Endodermal cell (in vitro differentiated cells): ENCODE measurements at regions not wholly inside any gene's neighbourhood (a gene's known extent, or its start where the extent isn't known, plus 50 kb on each side); places are given as distances from the start of the nearest gene placed in this dataset.

Experiments used
- DNase-seq: peaks from one replicate; pipeline ENCODE4 v3.0.0-alpha.2; 2017
- H3K27ac ChIP-seq: 2 replicates; pipeline ENCODE4 v1.5.1; 2013; ENCODE audit warnings: mild to moderate bottlenecking, low read depth, low read length, moderate library complexity
- H3K27me3 ChIP-seq: 2 replicates; pipeline ENCODE4 v1.6.1; 2013; ENCODE audit warnings: mild to moderate bottlenecking, low read length, moderate library complexity; ENCODE audit not compliant: insufficient read depth, control insufficient read depth, poor library complexity, severe bottlenecking
- H3K36me3 ChIP-seq: 2 replicates; pipeline ENCODE4 v1.7.0; 2013; ENCODE audit warnings: mild to moderate bottlenecking, low read length, moderate library complexity; ENCODE audit not compliant: control insufficient read depth, insufficient read depth
- H3K4me1 ChIP-seq: one replicate; pipeline ENCODE4 v1.7.0; 2013; ENCODE audit warnings: low read length; ENCODE audit not compliant: control insufficient read depth, insufficient read depth
- H3K4me3 ChIP-seq: 2 replicates; pipeline ENCODE4 v1.5.1; 2013; ENCODE audit warnings: mild to moderate bottlenecking, low read length, moderate library complexity
- H3K9ac ChIP-seq: 2 replicates; pipeline ENCODE4 v1.6.1; 2013; ENCODE audit warnings: mild to moderate bottlenecking, low read length, moderate library complexity; ENCODE audit not compliant: poor library complexity, severe bottlenecking; ENCODE audit errors: extremely low read depth
- H3K9me3 ChIP-seq: 2 replicates; pipeline ENCODE4 v1.6.1; 2013; ENCODE audit warnings: mild to moderate bottlenecking, low read length, moderate library complexity; ENCODE audit not compliant: control insufficient read depth
- H3K27ac Mint-ChIP-seq: 2 replicates; pipeline ENCODE4 v1.8.0; 2020; ENCODE audit warnings: mixed read lengths
- H3K27me3 Mint-ChIP-seq: 2 replicates; pipeline ENCODE4 v1.8.0; 2021; ENCODE audit warnings: mild to moderate bottlenecking, mixed read lengths; ENCODE audit not compliant: insufficient read depth
- H3K36me3 Mint-ChIP-seq: 2 replicates; pipeline ENCODE4 v1.8.0; 2020; ENCODE audit warnings: low read depth, mixed read lengths
- H3K4me1 Mint-ChIP-seq: 2 replicates; pipeline ENCODE4 v1.8.0; 2020; ENCODE audit warnings: mixed read lengths
- H3K4me3 Mint-ChIP-seq: 2 replicates; pipeline ENCODE4 v1.8.0; 2020; ENCODE audit warnings: mild to moderate bottlenecking, moderate library complexity, mixed read lengths
- H3K9me3 Mint-ChIP-seq: 2 replicates; pipeline ENCODE4 v1.8.0; 2020; ENCODE audit warnings: mild to moderate bottlenecking, mixed read lengths
- WGBS, 2 experiments: methylation state at CpG; one replicate each; pipeline versions ENCODE4 v1.1.5 to v1.1.7; 2013; ENCODE audit warnings: missing lambda C conversion rate in 2 of 2, mixed read lengths in 1 of 2; ENCODE audit not compliant: insufficient coverage in 1 of 2, insufficient read length in 1 of 2; 5-methylcytosine and 5-hydroxymethylcytosine counted together
- TF ChIP-seq, protein P1 (sequence below): fragments of 200-600 bp; sonication (generic); conservative IDR thresholded peaks from 2 replicates; pipeline ENCODE4 v1.5.0; 2021; ENCODE audit warnings: antibody characterized with exemption, mild to moderate bottlenecking

DNA sequence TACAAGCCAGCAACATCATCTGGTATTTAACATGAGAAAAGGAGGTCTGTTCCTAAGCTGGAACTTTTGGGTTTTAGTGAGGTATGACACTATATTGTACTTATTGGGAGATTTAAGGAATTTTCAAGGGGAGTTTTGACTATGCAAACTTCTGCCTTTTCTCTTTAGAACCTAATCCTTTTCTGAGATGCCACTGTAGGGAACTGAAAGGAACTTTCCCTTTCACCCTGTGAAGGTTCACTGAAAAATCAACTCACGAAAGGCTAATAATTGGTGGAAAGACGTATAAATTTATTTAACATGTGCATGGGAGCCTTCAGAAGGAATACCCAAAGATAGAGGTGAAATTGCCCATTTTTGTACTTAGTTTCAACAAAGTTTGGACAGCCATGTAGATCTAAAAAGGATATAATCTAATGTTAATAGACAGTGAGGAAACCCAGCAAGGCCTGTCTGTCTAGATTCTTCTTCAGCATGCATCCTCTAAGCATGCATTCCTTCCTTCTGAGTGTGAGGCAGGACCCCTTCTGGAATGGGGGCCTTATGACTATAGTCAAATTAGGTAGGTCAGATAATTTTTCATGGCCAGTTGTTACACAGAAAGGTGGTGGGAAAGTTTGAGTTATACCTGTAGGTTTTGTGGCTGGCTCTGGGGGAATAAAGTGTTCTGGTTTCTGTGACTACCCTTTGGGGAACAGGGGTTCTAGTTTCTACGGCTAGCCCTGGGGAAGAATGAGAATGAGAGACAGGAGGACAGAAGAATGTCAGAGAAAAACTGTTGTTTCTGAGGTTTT, 200.3 kb downstream of the C9orf152 start:
- Mint-ChIP-seq H3K9me3 (peaks cover 19% of the 10 kb centered on the region), H3K27me3 (peaks cover 3% of the 10 kb centered on the region), H3K4me3 (no peak overlapping the region), H3K36me3 (no peaks in the 10 kb centered on the region), H3K27ac (no peak overlapping the region), H3K4me1 (no peaks in the 10 kb centered on the region)
- DNase-seq = no peak
- Histone ChIP-seq H3K4me1 (no peaks in the 10 kb centered on the region), H3K9ac (no peak overlapping the region), H3K27me3 (no peaks in the 10 kb centered on the region), H3K27ac (no peak overlapping the region), H3K36me3 (no peaks in the 10 kb centered on the region), H3K9me3 (no peaks in the 10 kb centered on the region), H3K4me3 (no peak overlapping the region)
- 80 to 86% methylated on average over 2 to 3 of the region's 3 CpGs for WGBS, 2 experiments
- TF ChIP-seq, protein P1, sequence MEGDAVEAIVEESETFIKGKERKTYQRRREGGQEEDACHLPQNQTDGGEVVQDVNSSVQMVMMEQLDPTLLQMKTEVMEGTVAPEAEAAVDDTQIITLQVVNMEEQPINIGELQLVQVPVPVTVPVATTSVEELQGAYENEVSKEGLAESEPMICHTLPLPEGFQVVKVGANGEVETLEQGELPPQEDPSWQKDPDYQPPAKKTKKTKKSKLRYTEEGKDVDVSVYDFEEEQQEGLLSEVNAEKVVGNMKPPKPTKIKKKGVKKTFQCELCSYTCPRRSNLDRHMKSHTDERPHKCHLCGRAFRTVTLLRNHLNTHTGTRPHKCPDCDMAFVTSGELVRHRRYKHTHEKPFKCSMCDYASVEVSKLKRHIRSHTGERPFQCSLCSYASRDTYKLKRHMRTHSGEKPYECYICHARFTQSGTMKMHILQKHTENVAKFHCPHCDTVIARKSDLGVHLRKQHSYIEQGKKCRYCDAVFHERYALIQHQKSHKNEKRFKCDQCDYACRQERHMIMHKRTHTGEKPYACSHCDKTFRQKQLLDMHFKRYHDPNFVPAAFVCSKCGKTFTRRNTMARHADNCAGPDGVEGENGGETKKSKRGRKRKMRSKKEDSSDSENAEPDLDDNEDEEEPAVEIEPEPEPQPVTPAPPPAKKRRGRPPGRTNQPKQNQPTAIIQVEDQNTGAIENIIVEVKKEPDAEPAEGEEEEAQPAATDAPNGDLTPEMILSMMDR = no peak

DNA sequence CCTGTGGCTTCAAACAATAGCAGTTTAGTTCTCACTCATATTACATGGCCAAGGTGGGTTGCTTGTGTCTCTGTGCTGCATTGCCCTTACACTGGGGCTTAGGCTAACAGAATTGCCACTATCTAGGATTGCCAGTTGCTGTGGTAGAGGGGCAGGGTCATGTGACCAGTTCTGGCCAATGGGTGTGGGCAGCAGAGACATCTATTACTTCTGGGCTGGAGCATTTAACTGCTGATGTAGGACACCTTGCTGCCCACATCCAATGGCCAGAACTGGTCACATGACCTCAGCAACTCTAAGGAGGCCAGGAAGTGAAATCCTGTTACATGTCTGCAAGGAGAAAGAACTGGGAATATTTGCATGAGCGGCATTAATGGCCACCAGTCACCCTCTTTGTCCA, 199.3 kb downstream of the C9orf152 start:
- H3K4me1 Mint-ChIP-seq = no peaks in the 10 kb centered on the region
- H3K36me3 Mint-ChIP-seq = no peaks in the 10 kb centered on the region
- peaks cover 19% of the 10 kb centered on the region for H3K9me3 Mint-ChIP-seq
- Histone ChIP-seq H3K9me3 (no peaks in the 10 kb centered on the region), H3K4me1 (no peaks in the 10 kb centered on the region), H3K9ac (no peak overlapping the region), H3K36me3 (no peaks in the 10 kb centered on the region), H3K4me3 (no peak overlapping the region), H3K27me3 (no peaks in the 10 kb centered on the region), H3K27ac (no peak overlapping the region)
- no peak overlapping the region for H3K27ac Mint-ChIP-seq
- H3K27me3 Mint-ChIP-seq = no peaks in the 10 kb centered on the region
- no peak overlapping the region for H3K4me3 Mint-ChIP-seq
- 93 to 100% methylated on average over 1 of the region's 1 CpG for WGBS, 2 experiments
- TF ChIP-seq, protein P1 = no peak
- no peak for DNase-seq

DNA sequence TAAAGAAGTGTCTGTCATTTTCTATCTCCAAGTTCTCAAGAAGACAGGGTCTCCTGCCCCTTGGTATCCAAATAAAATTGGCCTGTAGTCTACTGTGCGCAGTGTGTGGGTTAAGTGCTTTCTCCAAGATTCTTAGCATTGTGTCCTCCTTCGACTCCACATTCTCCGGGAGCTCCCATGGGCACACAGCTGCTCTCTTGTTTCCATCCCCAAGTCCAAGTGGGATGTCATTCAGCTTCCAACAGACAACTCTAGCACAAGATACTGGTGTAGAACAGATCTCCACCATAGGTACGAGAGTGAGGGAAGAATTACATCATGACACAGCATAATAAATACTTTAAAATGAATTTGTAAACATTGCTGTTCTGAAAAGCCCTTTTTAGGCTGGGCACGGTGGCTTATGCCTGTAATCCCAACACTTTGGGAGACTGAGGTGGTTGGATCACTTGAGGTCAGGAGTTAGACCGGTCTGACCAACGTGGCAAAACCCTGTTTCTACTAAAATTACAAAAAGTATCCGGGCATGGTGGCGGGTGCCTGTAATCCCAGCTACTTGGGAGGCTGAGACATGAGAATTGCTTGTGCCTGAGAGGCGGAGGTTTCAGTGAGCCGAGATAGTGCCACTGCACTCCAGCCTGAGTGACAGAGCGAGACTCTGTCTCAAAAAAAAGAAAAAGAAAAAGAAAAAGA, 196.2 kb downstream of the C9orf152 start:
- H3K9me3 Mint-ChIP-seq = peaks cover under 1% of the 10 kb centered on the region

More for the DNA sequence above, 196.2 kb downstream of the C9orf152 start:
- 95 to 96% methylated on average over 4 to 12 of the region's 12 CpGs for WGBS, 2 experiments
- H3K4me1 Mint-ChIP-seq = no peaks in the 10 kb centered on the region
- Histone ChIP-seq H3K27ac (no peak overlapping the region), H3K9ac (no peak overlapping the region), H3K4me3 (no peak overlapping the region), H3K27me3 (no peaks in the 10 kb centered on the region), H3K9me3 (no peaks in the 10 kb centered on the region), H3K36me3 (no peaks in the 10 kb centered on the region), H3K4me1 (peaks cover 3% of the 10 kb centered on the region)
- H3K4me3 Mint-ChIP-seq = no peak overlapping the region
- no peak overlapping the region for H3K27ac Mint-ChIP-seq
- no peak for DNase-seq
- TF ChIP-seq, protein P1 = no peak
- no peaks in the 10 kb centered on the region for H3K36me3 Mint-ChIP-seq
- no peaks in the 10 kb centered on the region for H3K27me3 Mint-ChIP-seq
